Type B pancreatic cell (in vitro differentiated cells): ENCODE measurements at regions not wholly inside any gene's neighbourhood (a gene's known extent, or its start where the extent isn't known, plus 50 kb on each side); places are given as distances from the start of the nearest gene placed in this dataset.

Experiments used
- DNase-seq: peaks from one replicate; pipeline ENCODE4 v3.0.0; 2021; ENCODE audit warnings: mixed read lengths; ENCODE audit not compliant: unreplicated experiment; ENCODE audit errors: extremely low spot score
- H3K27ac Mint-ChIP-seq: 2 replicates; pipeline ENCODE4 v1.8.0; 2021; ENCODE audit warnings: mild to moderate bottlenecking, mixed read lengths
- H3K27me3 Mint-ChIP-seq: 2 replicates; pipeline ENCODE4 v1.8.0; 2021; ENCODE audit warnings: mixed read lengths
- H3K36me3 Mint-ChIP-seq: 2 replicates; pipeline ENCODE4 v1.8.0; 2021; ENCODE audit warnings: mixed read lengths
- H3K4me1 Mint-ChIP-seq: one replicate; pipeline ENCODE4 v1.8.0; 2021; ENCODE audit warnings: mixed read lengths; ENCODE audit not compliant: unreplicated experiment
- H3K4me3 Mint-ChIP-seq: 2 replicates; pipeline ENCODE4 v1.8.0; 2021; ENCODE audit warnings: mild to moderate bottlenecking, mixed read lengths
- H3K9me3 Mint-ChIP-seq: 2 replicates; pipeline ENCODE4 v1.8.0; 2021; ENCODE audit warnings: mixed read lengths
- CTCF ChIP-seq: fragments of 200-600 bp; sonication (generic); conservative IDR thresholded peaks from 2 replicates; pipeline ENCODE4 v1.5.0; 2021; ENCODE audit warnings: antibody characterized with exemption, mild to moderate bottlenecking

- H3K9me3 Mint-ChIP-seq: no peaks in the 10 kb centered on the region
- no peak for DNase-seq
- H3K36me3 Mint-ChIP-seq: no peaks in the 10 kb centered on the region
- H3K27me3 Mint-ChIP-seq: no peaks in the 10 kb centered on the region
- TF ChIP-seq CTCF: no peak
- H3K27ac Mint-ChIP-seq: no peak overlapping the region
- H3K4me3 Mint-ChIP-seq: no peak overlapping the region
- no peaks in the 10 kb centered on the region for H3K4me1 Mint-ChIP-seq
Observed at GRCh38 chr6:101212640-101213039, 180.9 kb upstream of the GRIK2 start.

GRCh38 chr6:101222007-101222406 is 171.5 kb upstream of the GRIK2 start:
- Mint-ChIP-seq H3K27ac (no peak overlapping the region), H3K36me3 (no peaks in the 10 kb centered on the region), H3K4me3 (no peak overlapping the region), H3K9me3 (no peaks in the 10 kb centered on the region), H3K4me1 (no peaks in the 10 kb centered on the region), H3K27me3 (no peaks in the 10 kb centered on the region)
- TF ChIP-seq CTCF: no peak
- no peak for DNase-seq

- Mint-ChIP-seq H3K4me1 (no peaks in the 10 kb centered on the region), H3K27me3 (no peaks in the 10 kb centered on the region), H3K4me3 (no peak overlapping the region), H3K36me3 (no peaks in the 10 kb centered on the region), H3K27ac (no peak overlapping the region), H3K9me3 (no peaks in the 10 kb centered on the region)
- no peak for TF ChIP-seq CTCF
- DNase-seq: no peak
Observed at GRCh38 chr6:101224751-101225150, 168.8 kb upstream of the GRIK2 start.

GRCh38 chr6:101226677-101227135 is 166.8 kb upstream of the GRIK2 start:
- H3K4me3 Mint-ChIP-seq: no peak overlapping the region
- peak; percentile 63 for TF ChIP-seq CTCF
- H3K9me3 Mint-ChIP-seq: no peaks in the 10 kb centered on the region
- H3K27me3 Mint-ChIP-seq: no peaks in the 10 kb centered on the region
- H3K4me1 Mint-ChIP-seq: no peaks in the 10 kb centered on the region
- H3K36me3 Mint-ChIP-seq: no peaks in the 10 kb centered on the region
- H3K27ac Mint-ChIP-seq: no peak overlapping the region
- no peak for DNase-seq

GRCh38 chr6:101230866-101231265 is 162.6 kb upstream of the GRIK2 start:
- TF ChIP-seq CTCF: no peak
- Mint-ChIP-seq H3K36me3 (no peaks in the 10 kb centered on the region), H3K4me1 (no peaks in the 10 kb centered on the region), H3K4me3 (no peak overlapping the region), H3K27ac (no peak overlapping the region), H3K27me3 (no peaks in the 10 kb centered on the region), H3K9me3 (no peaks in the 10 kb centered on the region)
- no peak for DNase-seq

DNA sequence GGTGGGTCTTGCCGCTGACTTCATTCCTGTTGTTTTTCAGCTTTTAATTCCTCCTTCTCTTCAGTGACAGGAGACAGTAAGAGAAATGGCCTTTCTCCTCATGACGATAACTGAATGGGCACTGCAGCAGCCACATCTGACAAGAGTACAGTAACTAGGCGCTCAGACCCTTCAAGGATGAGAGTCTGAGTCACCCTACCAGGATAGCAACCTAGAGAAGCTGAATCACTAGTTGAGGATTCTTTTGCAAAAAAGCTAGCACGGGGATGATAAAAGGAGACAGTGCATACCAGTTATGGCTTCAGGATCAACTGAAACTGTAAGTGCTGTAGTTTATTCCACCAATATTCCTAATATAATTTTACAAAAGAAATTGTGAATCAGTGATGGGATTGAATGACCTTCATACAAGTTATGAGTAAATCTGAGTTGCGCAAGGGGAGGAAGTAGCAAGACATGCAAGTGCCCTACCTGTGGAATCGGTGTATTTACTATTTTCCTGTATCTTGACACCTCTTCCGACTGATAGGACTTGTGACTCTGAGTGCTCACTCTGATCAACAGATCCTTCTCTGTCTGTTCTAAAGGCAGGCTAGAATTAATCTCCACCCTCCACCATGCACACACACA is 161.8 kb upstream of the GRIK2 start:
- TF ChIP-seq CTCF: no peak
- H3K4me3 Mint-ChIP-seq: no peak overlapping the region
- H3K27me3 Mint-ChIP-seq: no peaks in the 10 kb centered on the region
- no peaks in the 10 kb centered on the region for H3K9me3 Mint-ChIP-seq
- DNase-seq: no peak
- H3K4me1 Mint-ChIP-seq: no peaks in the 10 kb centered on the region
- H3K36me3 Mint-ChIP-seq: no peaks in the 10 kb centered on the region
- H3K27ac Mint-ChIP-seq: no peak overlapping the region
